DMS79 treated with DMSO at 0.1 percent for 48 hours (cell line): ENCODE measurements at regions not wholly inside any gene's neighbourhood (a gene's known extent, or its start where the extent isn't known, plus 50 kb on each side); places are given as distances from the start of the nearest gene placed in this dataset.

Experiments used
- DNase-seq: peaks from one replicate; lab custom pipeline; 2025; lab: John Stamatoyannopoulos, UW

DNA sequence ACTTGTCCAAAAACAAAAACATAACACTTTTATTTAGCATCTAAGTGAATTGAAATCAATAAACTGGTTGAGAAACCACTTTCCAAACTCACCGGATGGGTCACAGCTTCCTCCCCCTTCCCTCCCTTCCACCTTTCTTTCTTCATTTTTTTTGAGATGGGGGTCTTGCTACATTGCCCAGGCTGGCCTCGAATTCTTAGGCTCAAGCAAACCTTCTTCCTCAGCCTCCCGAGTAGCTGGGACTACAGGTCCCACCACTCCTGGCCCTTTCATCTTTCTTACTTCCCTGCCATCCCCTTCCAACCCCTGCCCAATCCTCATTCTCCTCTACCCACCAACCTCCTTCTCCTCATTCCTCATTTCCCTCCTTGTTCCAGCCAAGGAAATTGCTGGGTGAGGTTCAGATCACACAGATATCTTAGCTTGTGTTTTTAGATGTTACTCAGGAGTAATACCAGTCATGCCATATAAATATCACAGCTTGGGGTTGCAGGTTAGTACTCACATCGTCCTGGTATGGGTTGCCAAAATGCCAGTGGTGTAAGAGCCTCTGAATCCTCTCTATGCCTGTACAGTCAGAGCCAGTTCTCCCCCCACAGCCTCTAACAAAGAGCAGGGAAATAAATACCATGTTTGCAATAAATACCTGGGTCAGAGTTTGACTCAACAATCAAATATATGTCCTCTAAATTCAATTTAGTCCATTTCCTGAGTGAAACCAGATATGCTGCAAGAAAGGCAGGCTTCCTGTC is 132.7 kb upstream of the NDUFV2 start:
- no peak for DNase-seq

DNA sequence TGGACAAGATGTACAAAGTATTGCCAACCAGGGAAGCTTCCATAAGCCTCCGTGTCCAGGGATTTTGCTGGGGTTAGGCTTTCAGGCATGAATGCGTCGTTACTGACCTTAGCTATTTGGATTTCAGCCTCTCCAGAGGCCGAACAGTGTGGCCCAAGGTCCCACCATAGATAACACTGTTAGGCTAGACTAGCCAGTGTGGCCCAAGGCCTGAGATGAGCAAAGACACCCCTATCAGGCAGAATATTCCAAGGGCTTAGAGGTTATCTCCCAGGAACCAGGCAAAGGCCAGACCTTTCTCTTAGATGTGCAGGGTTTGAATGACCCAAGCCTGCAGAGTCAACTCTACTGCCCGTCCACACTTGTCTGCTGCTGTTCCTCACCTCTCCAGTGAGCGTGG is 131.7 kb upstream of the NDUFV2 start:
- DNase-seq = no peak

DNA sequence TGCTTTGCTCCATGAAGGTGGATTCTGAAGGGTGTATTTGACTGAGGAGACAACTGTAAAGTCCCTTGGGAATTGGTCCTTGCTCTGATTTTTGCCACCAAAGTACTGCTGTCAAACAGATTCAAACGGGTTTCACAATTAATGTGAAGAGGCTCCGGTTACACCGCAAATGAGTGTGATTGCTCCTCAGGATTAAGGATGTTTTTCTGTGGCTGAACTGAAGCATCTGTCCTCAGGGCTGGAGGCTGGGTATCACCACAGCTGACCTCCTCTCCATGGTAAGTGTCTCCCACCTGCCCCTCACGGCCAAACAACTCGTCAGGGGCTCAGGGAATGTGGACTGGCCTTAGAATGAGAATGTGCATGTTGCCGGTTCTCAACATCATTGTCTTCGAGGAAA is 130.4 kb upstream of the NDUFV2 start:
- DNase-seq = peak; percentile 37

DNA sequence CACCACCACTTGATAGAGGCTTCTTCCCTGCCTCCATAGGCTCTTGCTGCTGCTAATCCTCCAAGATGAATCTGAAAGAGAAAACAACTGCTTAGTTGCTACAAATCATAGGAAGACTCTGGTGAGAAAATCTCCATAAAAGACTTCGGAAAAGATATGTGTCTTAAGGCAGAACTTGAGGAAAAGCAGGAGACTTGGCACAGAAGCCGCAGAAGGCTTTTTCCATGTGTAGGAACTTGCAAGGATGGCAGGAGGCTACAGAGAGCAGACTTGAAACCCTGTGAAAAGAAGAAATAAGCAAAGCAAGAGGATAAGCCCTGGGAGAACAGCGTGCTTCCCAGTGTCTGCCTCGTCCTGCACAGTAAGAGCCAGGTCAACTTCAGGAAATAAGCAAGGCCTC is 128.2 kb upstream of the NDUFV2 start:
- no peak for DNase-seq

DNA sequence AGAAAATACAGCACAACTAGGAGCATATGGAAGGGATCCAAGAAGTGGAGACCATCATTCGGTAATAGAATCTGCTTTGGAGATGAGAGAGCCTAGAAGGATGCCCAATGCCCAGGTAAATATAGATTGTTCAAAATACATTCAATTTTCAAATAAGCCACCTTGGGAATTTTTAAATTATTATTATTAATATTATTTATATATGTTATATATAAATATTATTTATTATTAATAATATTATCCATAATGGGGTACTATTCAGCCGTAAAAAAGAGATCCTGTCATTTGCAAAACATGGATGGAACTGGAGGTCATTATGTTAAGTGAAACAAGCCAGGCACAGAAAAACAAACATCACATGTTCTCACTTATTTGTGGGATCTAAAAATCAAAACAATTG is 127.8 kb upstream of the NDUFV2 start:
- DNase-seq = no peak

DNA sequence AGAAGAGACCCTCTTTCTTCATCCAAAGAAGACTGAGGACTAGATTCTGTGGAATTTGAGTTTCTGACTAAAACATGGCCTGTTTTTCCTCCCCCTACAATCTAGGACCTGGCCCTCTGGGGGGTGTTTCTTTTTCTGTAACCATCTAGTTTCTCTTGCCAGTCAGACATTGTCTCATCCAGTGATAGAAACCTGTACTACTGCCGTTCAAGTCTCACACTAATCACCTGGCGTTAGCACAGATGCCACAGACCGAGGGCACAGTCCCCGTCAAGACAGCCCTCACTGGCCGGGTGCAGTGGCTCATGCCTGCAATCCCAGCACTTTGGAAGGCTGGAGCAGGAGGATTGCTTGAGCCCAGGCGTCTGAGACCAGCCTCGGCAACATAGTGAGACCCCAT is 126.9 kb upstream of the NDUFV2 start:
- DNase-seq = no peak

DNA sequence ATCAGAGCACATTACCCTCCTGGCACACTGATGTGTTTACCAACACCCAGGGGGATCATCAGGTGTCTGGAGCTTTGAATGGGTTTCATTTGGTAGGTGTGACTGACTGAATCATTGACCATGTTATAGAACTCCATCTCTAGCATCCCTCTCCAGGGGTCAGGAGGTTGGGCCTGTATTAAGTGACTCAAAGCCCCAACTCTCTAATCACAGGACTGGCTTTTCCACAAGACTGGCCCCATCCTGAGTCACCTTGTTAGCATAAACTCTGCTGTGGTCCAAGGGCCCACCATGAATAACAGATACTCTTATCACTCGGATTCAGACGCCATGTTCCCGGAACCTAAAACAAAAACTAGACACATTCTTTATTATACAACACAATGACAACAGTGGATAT is 125.9 kb upstream of the NDUFV2 start:
- DNase-seq = no peak

DNA sequence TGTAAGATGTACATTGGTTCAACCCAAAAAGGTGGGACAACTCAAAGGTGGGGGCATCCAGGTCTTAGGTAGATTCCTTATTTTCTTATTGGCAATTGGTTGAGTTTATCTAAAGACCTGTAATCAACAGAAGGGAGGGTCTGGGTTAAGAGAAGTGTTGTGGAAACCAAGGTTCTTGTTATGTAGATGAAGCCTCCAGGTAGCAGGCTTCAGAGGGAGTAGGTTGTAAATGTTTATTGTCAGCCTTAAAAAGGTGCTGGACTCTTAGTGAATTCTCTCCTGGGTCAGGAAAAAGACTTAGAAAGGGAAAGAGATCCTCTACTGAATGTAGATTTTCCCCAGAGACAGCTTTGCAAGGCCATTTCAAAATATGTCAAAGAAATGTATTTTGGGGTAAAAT is 125.3 kb upstream of the NDUFV2 start:
- DNase-seq = no peak

DNA sequence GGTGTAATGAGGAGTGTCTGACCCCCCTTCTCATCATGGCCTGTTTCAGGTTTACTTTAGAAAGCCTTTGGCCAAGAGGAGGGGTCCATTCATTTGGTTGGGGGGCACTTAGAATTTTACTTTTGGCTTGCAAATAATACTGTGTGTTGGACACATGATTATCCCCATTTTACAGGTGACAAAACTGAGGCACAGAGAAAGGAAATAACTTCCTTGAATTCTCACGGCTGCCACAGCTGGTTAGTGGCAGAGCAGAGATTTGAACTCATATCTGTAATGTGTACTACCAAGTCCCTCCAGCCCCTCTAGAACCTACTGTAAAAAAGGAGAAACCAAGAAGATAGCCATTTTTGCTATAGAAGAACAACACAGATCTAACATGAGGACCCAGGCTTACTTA is 124.8 kb upstream of the NDUFV2 start:
- DNase-seq = no peak

DNA sequence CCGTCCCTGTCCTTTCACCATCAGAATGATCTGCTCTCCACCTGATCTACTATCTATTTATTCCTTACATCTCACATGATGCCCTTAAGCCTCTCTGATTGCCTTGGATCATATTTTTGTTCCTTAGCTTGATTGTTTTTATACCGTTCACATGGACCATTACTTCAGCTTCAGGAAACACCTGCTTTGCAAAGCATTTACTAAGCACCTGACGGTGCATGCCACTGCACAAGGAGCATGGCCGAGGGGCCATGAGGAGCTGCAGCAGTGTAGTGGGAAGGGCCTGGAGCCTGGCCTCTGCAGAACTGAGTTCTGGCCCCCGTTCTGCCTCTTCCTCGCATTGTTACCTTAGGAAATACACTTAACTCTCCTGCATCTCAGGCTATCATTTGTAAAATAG is 124.1 kb upstream of the NDUFV2 start:
- no peak for DNase-seq

DNA sequence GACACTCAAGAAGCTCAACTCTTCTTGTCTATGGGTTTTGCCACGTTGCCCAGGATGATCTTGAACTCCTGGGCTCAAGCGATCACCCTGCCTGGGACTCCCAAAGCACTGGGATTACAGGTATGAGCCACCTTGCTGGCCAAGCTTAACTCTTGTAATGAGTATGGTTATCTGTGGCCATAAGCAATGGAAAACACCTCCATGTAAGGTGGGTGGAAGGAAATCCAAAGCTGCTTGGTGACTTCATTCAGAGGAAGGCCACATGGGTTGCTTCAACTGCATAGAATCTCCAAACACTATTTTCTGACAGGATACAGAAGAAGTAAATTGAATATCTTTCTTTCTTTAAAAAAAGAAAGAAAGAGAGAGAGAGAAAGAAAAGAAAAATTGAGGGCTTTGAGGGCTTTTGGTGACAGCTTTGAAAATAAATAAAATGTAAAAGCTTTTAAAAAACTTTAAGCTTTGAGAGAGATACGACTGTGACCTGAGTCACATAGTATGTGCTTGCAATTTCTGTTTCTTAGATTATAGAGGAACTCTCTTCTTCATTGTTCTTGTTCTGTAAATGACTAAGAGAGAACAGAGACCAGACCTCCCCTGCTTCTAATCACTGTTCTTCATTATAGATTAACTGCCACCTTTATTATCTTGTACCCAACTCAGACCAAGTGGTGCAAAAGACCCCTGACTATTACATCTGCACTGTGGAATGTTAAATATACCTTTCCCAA is 123.1 kb upstream of the NDUFV2 start:
- no peak for DNase-seq

DNA sequence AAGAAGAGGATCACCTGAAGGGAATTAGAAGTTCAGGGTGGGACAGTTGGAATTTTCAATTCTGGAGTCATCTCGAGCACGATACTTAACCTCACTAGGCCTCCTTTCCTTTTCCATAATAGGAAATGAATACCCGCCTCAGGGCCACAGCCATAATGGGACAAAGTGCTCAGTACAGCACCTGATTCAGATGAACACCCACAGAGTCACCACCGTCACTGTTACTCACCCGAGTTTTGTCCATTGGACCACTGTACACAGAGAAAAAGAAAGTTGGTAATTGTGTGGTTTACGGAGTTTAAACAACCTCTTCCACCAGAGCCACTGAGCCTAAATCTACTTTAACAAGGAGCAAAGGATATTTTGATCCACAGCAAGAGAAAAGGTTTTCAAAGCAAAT is 122.0 kb upstream of the NDUFV2 start:
- DNase-seq = no peak

DNA sequence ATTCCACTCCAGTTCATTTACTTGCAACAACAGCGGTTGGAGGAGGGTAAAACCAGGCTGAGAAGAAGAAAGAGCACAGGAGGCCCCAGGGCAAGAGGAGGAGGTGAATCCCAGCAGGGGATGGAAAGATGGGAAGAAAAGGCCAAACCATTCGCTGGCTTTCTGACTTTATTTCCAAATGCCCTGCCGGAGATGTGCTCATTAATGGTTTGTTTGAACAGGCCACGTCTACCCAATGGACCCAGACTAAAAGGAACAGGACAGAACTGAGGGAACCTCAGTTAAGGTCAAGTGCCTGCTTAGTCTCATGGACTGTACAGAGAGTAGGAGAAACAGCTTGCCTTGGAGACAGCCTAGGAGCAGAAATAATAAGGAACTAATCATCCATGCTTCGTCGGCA is 121.6 kb upstream of the NDUFV2 start:
- no peak for DNase-seq

DNA sequence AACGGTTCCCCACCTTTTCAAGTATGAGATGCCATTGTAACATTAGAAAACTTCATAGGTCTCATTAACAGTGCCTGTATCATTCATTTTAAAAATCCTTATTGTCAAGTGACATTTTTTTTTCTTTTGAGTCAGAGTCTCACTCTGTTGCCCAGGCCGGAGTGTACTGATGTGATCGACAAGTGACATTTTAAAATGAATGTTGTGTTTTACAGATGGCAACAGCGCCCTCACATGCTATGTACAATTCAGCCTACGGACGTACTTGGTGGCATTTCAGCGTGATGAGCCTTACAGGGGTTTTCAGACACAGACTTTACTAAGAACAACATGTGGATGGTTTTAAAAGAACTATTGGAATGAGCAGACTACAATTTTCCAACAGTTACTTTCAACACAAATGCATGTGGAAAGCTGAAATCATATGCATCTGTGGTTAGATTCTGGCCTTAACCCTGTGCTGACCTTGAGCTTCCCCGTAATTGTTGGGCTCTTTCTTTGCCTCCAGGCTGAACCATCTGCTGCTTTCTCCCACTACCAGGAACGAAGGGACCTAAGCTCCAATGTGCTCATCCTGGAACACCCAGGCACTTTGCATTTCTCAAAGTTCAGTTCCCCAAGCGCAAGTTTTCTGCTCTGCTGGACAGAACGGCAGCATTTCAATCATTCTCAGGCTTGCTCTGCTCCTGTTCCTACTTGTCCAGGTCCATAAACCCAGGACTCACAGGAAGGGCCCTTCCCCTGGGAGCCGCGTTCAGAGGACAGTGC is 119.9 kb upstream of the NDUFV2 start:
- DNase-seq = no peak

DNA sequence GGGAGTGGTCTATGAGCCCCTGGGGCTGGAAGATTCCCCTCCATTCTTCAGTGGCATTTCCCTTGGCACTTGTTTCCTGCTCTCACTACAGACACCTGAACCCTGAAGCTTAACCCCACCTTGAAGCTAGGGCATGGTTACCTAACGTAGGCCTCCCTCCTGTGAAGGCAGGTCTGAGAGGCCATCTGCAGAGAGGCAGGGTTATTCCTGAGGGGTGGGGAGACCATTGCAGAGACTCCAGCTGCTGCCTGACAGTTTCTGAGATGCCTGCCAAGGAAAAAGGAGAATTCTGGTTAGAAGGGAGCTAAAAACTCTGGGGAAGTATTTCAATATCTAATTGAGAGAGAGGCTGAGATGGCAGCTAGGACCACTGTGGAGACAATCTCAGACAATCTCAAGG is 119.3 kb upstream of the NDUFV2 start:
- DNase-seq = no peak

DNA sequence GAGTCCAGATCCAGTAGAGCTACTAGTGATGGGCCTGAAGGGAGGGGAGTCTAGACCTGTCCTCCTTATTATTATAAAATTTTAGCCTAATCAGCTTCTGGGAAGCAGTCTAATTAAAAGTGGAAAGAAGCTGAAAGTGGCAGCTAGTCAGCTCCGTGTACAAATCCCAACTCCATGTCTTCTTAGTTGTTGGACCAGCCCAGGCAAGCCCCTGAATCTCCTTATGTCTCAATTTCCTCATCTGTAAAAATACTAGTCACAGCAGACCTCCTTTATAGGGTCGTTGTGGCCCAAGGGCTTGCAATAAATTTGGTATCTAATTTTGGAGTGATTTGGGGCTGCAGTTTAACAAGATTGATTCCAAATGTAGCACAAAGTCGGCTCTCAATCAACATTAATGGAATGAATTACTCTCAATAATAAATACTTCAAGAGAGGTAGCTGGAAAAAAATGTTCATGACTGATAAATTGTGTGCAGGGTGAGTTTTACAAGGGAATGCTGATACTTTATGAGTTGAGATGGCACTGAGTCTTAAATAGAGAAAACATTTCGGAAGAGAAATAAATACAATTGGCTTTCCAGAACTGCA is 118.3 kb upstream of the NDUFV2 start:
- no peak for DNase-seq

DNA sequence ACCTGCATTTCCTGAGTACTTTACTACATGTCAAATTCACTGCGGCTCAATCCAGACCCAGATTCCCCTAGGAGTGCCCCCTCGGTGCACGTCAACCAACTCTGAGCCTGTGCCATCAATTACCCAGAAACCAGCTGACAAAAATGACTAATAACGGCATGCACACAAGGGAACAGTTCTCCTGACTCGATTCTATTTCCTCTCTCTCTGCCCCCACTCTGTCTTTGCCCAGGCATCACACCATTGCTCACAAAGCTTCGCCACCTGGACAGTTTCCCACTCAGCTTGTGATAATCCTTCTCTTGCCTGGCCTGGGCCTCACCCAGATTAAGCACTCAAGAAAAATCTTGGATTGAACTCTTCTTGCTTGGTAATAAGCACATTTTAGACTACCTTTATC is 115.3 kb upstream of the NDUFV2 start:
- no peak for DNase-seq

DNA sequence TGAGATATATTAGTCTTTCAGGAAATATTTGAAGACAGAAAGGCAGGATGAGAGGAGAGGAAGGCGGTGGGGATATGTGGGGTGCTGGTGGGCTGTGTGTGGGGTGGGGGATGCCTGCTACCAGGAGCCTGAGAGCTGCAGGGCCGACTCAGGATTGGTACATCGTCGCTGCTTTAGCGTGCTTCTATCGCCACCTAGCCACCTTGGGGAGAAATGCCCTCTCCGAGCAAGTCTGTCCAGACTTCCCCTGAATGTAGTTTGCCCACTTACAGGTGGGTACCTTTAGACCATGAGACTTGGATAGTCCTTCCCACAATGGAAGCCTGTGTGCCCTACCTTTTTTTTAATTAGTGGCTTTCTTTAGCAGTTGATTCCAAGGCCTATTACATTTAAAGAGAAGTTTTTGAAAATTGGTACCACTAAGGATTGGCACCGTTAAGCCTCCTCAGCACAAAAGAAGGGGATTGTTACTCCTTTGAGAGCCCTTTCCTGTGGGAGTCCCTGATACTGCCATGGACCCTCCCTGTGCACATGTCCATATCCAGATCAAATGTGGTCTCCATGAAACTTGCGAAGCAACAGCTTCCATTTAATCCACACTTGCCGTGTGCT is 114.1 kb upstream of the NDUFV2 start:
- peak; percentile 45 for DNase-seq

DNA sequence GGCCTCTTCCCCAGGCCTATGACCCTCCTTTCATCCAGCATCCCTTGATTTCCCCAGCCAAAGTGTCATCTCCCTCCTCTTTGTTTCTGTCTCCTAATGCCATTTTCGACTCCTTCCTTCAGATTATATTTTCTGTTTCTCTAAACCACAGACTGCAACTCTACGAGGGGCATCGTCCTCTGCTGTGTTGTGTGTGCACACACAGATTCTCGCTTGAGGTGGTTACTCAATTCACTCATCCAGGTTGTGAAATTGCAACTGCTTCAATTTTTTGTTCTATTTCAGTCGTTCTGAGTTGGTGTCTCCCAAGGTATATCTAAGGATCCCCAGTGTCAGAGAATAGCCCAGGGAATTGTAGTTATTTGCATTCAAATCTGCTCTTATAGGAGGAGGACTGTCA is 113.5 kb upstream of the NDUFV2 start:
- no peak for DNase-seq

DNA sequence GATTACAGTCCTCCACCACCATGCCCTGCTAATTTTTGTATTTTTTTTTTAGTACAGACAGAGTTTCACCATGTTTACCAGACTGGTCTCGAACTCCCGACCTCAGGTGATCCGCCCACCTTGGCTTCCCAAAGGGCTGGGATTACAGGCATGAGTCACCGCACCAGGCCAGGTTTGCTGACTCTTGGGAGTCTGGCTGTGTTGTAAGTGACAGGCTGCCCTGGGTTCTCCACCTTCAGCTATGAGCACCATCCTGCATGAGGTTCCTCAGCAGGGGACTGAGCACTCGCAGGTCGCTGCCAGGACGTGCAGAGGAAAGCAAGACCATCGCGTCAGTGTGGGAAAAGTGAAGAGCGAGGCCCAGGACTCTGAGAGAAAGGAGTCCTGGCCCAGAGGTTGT is 112.6 kb upstream of the NDUFV2 start:
- no peak for DNase-seq

DNA sequence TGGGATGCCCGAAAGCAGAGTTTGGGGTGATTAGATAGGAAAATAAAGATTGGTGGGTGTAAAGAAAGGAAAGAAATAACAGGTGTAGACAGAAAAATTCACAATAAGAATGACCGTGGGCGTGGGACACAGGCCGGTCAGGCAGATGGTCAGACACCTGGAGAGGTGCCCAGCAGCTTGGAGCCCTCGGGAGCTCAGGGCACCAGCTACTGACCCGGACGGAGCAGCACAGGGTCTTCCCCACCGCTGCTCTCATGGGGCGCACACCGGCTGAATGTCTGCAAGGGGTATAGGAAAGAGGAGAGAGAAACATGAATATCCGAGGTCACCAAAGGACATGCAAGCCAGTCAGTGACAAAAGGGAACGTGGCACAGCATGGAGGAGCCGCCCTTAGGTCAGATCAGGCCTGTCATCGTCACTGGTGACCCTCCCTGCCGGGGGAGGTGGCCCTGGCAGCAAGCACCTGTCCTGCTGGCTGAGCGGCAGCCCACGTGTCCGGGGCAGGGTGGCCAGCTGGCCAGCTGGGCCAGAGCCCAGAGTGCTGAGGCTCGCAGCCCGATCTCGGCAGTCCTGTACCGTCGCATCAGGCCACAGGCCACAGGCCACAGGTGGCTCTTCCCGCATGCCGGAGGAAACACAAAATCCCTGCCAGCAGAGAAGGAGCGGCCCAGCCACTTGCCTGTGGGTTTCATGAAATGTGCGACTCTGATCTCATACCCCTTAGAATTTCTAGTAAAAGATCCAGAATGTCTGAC is 112.0 kb upstream of the NDUFV2 start:
- no peak for DNase-seq

DNA sequence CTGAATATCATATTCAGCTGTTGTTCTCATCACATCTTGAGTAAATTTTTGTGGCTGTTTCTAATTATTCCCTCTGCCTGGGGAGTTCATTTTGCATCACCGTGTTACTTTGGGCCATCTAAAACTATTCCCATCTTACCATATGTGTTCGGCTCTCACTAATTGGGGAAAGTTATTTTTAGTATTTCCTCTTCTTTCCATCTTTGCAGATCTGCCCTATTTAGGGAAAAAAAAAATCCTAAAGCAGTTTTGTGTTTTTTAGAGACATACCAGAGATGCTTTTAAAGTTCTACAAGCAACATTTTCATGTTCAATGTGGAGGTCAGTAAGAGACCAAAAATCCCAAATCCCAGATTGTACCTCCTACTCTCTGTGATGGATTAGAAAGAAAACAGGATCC is 111.3 kb upstream of the NDUFV2 start:
- no peak for DNase-seq
